ENCODE measurements at regions not wholly inside any gene's neighbourhood (a gene's known extent, or its start where the extent isn't known, plus 50 kb on each side); places are given as distances from the start of the nearest gene placed in this dataset.

- H3K4me1 ChIP-seq (ENCODE audit: control insufficient read depth in 1 of 2, extremely low read depth in 1 of 2, insufficient read depth in 2 of 2, low read length in 2 of 2): no peaks in the 10 kb centered on the region
- no peaks in the 10 kb centered on the region for H3K9me3 ChIP-seq
- Mint-ChIP-seq H3K27ac (no peak overlapping the region), H3K36me3 (no peaks in the 10 kb centered on the region), H3K4me3 (no peak overlapping the region), H3K27me3 (peaks cover 5 to 15% of the 10 kb centered on the region in 2 donors), H3K9me3 (no peaks in the 10 kb centered on the region), H3K4me1 (no peaks in the 10 kb centered on the region)
- H3K4me3 ChIP-seq (ENCODE audit: control insufficient read depth in 1 of 2, extremely low read depth in 1 of 2, low read length in 1 of 2): no peak overlapping the region
- H3K27me3 ChIP-seq (replicated peaks in 1 of 2; ENCODE audit: control insufficient read depth in 2 of 2, extremely low read depth in 1 of 2, insufficient read depth in 2 of 2, low read length in 1 of 2): peaks cover 0 to 10% of the 10 kb centered on the region in 2 experiments
- ATAC-seq (replicated peaks in 1 of 4): no peak
- no peak for DNase-seq
- ChIA-PET POLR2A (no interaction called here), CTCF (no interaction called here)
- no peaks in the 10 kb centered on the region for H3K36me3 ChIP-seq (ENCODE audit: control insufficient read depth in 2 of 2, extremely low read depth in 1 of 2, insufficient read depth in 1 of 2, low read length in 1 of 2)
- H3K27ac ChIP-seq (ENCODE audit: low read length): no peak overlapping the region
These were observed 73.1 kb downstream of the BOD1L2 start for GRCh38 chr18:57219964-57220363.

GRCh38 chr18:57220480-57220879 is 73.6 kb downstream of the BOD1L2 start:
- CTCF ChIA-PET: interaction anchor here in 1 of 2 donors (0.5 kb wide), 1 partner anchor 1246 kb away, joined by 3 read pairs; no protein-coding TSS in a partner anchor
- Mint-ChIP-seq H3K27me3 (peaks cover 5 to 15% of the 10 kb centered on the region in 2 donors), H3K4me3 (no peak overlapping the region), H3K27ac (no peak overlapping the region), H3K36me3 (no peaks in the 10 kb centered on the region), H3K4me1 (no peaks in the 10 kb centered on the region), H3K9me3 (no peaks in the 10 kb centered on the region)
- Histone ChIP-seq H3K4me3 (ENCODE audit: control insufficient read depth in 1 of 2, extremely low read depth in 1 of 2, low read length in 1 of 2) (no peak overlapping the region), H3K9me3 (no peaks in the 10 kb centered on the region), H3K4me1 (ENCODE audit: control insufficient read depth in 1 of 2, extremely low read depth in 1 of 2, insufficient read depth in 2 of 2, low read length in 2 of 2) (no peaks in the 10 kb centered on the region), H3K36me3 (ENCODE audit: control insufficient read depth in 2 of 2, extremely low read depth in 1 of 2, insufficient read depth in 1 of 2, low read length in 1 of 2) (no peaks in the 10 kb centered on the region), H3K27ac (ENCODE audit: low read length) (no peak overlapping the region), H3K27me3 (replicated peaks in 1 of 2; ENCODE audit: control insufficient read depth in 2 of 2, extremely low read depth in 1 of 2, insufficient read depth in 2 of 2, low read length in 1 of 2) (peaks cover 0 to 10% of the 10 kb centered on the region in 2 experiments)
- WGBS (ENCODE audit: insufficient coverage): 40% methylated on average over 1 of the region's 3 CpGs
- DNase-seq (no peak), ATAC-seq (replicated peaks in 1 of 4) (no peak)
- POLR2A ChIA-PET: no interaction called here

- no peaks in the 10 kb centered on the region for H3K36me3 Mint-ChIP-seq
- H3K4me3 ChIP-seq (ENCODE audit: control insufficient read depth in 1 of 2, extremely low read depth in 1 of 2, low read length in 1 of 2): no peak overlapping the region
These were observed 74.1 kb downstream of the BOD1L2 start for GRCh38 chr18:57220930-57221483.

DNA sequence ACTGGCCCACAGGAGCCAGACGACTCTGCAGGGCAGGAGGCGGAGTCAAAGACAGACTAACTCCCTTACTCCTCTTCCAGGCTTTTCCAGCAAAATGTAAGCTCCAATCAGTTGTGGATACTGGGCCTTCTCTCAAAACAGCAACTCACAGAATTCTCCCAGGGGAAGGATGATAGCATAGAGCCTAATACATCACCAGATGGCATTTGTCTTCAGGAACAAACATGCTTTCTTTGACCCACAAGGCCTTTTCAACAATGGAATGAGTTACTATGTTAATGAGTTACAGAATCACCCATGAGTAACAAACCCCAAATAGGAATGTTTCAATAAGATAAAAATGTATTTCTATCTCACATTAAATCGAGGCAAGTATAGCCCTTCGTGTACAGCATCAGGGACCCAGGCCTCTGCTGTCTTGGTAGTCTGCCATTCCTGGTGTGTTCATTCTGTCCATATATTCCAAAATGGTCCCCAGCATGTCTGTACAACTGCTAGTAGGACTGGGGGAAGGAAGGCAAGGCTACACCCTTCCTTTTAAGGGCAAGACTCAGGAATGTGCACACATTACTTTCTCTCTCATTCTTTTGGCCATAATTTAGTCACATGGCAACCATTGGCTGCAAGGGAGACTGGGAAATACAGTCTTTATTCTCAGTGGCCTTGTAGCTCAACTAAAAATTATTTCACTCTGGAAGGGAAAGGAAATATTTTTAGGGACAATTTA is 76.4 kb downstream of the BOD1L2 start:
- ChIA-PET POLR2A (interaction anchor here in 1 of 2 donors (0.7 kb wide), 1 partner anchor 8 kb away, joined by 3 read pairs; no protein-coding TSS in a partner anchor), CTCF (interaction anchor here in 1 of 2 donors (0.6 kb wide), 1 partner anchor 282 kb away, joined by 5 read pairs; no protein-coding TSS in a partner anchor)
- no peaks in the 10 kb centered on the region for H3K36me3 ChIP-seq (ENCODE audit: control insufficient read depth in 2 of 2, extremely low read depth in 1 of 2, insufficient read depth in 1 of 2, low read length in 1 of 2)
- Mint-ChIP-seq H3K9me3 (peaks cover 0 to 5% (median 0%) of the 10 kb centered on the region in 3 donors), H3K4me3 (no peak overlapping the region), H3K27ac (no peak overlapping the region), H3K4me1 (no peaks in the 10 kb centered on the region), H3K36me3 (no peaks in the 10 kb centered on the region), H3K27me3 (peaks cover 10 to 27% of the 10 kb centered on the region in 2 donors)
- H3K4me3 ChIP-seq (ENCODE audit: control insufficient read depth in 1 of 2, extremely low read depth in 1 of 2, low read length in 1 of 2): no peak overlapping the region
- peaks cover 0 to 10% of the 10 kb centered on the region in 2 experiments for H3K27me3 ChIP-seq (replicated peaks in 1 of 2; ENCODE audit: control insufficient read depth in 2 of 2, extremely low read depth in 1 of 2, insufficient read depth in 2 of 2, low read length in 1 of 2)
- H3K4me1 ChIP-seq (ENCODE audit: control insufficient read depth in 1 of 2, extremely low read depth in 1 of 2, insufficient read depth in 2 of 2, low read length in 2 of 2): no peaks in the 10 kb centered on the region
- DNase-seq (no peak), ATAC-seq (replicated peaks in 1 of 4) (no peak)
- H3K27ac ChIP-seq (ENCODE audit: low read length): no peak overlapping the region
- no peaks in the 10 kb centered on the region for H3K9me3 ChIP-seq
- WGBS (ENCODE audit: insufficient coverage): no CpG with 5 or more reads among the region's 4 CpGs

More at GRCh38 chr18:57220930-57221483, 74.1 kb downstream of the BOD1L2 start:
- Mint-ChIP-seq H3K9me3 (no peaks in the 10 kb centered on the region), H3K27me3 (peaks cover 5 to 16% of the 10 kb centered on the region in 2 donors), H3K4me1 (no peaks in the 10 kb centered on the region), H3K4me3 (no peak overlapping the region), H3K27ac (no peak overlapping the region)
- no peaks in the 10 kb centered on the region for H3K36me3 ChIP-seq (ENCODE audit: control insufficient read depth in 2 of 2, extremely low read depth in 1 of 2, insufficient read depth in 1 of 2, low read length in 1 of 2)
- CTCF ChIA-PET: interaction anchor here in 1 of 2 donors (0.5 kb wide), 1 partner anchor 1245 kb away, joined by 3 read pairs; no protein-coding TSS in a partner anchor
- no peaks in the 10 kb centered on the region for H3K9me3 ChIP-seq
- no peak for ATAC-seq (replicated peaks in 1 of 4)
- WGBS (ENCODE audit: insufficient coverage): 70% methylated on average over 7 of the region's 9 CpGs
- H3K27ac ChIP-seq (ENCODE audit: low read length): no peak overlapping the region
- peaks cover 0 to 10% of the 10 kb centered on the region in 2 experiments for H3K27me3 ChIP-seq (replicated peaks in 1 of 2; ENCODE audit: control insufficient read depth in 2 of 2, extremely low read depth in 1 of 2, insufficient read depth in 2 of 2, low read length in 1 of 2)
- H3K4me1 ChIP-seq (ENCODE audit: control insufficient read depth in 1 of 2, extremely low read depth in 1 of 2, insufficient read depth in 2 of 2, low read length in 2 of 2): no peaks in the 10 kb centered on the region
- POLR2A ChIA-PET: no interaction called here
- no peak for DNase-seq

DNA sequence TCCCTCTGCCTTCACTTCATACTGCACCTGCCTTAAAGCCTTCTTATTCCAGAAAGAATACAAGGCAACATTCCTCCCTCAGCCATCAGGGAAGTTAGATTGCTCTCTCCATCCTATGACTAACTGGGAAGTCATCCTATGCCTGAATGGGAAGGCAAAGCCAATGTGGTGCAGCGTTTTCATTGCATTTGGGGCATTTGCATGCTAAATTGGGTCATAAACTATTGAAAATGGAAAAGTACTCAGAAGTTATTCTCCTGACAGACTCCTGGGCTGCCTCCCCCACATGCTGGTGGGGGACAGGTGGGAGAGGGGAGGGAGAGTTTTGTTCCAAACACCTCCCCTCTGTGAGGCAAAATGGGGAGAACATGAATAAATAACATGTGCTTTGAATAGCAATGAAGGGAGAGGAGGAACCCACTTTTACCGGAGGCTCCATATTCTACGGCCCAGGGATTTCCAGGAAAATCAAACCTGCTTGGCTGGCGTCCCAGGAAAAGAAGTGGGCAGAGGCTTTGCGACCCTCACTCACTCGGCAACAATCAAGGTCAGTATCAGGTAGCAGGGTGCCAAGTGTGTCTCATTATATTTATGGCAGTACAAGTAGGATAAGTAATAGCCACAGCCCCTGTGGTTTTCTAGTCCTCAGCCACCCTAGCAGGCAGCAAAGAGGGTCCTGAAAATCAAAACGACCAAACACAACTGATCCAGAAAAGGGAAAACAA is 84.1 kb downstream of the BOD1L2 start:
- H3K27ac Mint-ChIP-seq: no peak overlapping the region
- Histone ChIP-seq H3K9me3 (no peaks in the 10 kb centered on the region), H3K27me3 (replicated peaks in 1 of 2; ENCODE audit: control insufficient read depth in 2 of 2, extremely low read depth in 1 of 2, insufficient read depth in 2 of 2, low read length in 1 of 2) (no peaks in the 10 kb centered on the region), H3K4me3 (ENCODE audit: control insufficient read depth in 1 of 2, extremely low read depth in 1 of 2, low read length in 1 of 2) (no peak overlapping the region), H3K27ac (ENCODE audit: low read length) (no peak overlapping the region), H3K4me1 (ENCODE audit: control insufficient read depth in 1 of 2, extremely low read depth in 1 of 2, insufficient read depth in 2 of 2, low read length in 2 of 2) (no peaks in the 10 kb centered on the region), H3K36me3 (ENCODE audit: control insufficient read depth in 2 of 2, extremely low read depth in 1 of 2, insufficient read depth in 1 of 2, low read length in 1 of 2) (no peaks in the 10 kb centered on the region)
- WGBS (ENCODE audit: insufficient coverage): 75% methylated on average over 5 of the region's 7 CpGs
- POLR2A ChIA-PET: interaction anchor here in 1 of 2 donors (0.6 kb wide), 1 partner anchor 8 kb away, joined by 3 read pairs; no protein-coding TSS in a partner anchor
- H3K36me3 Mint-ChIP-seq: no peaks in the 10 kb centered on the region
- H3K4me3 Mint-ChIP-seq: no peak overlapping the region
- no peaks in the 10 kb centered on the region for H3K4me1 Mint-ChIP-seq
- DNase-seq (no peak), ATAC-seq (replicated peaks in 1 of 4) (no peak)
- CTCF ChIA-PET: no interaction called here
- H3K27me3 Mint-ChIP-seq: peaks cover 11 to 30% of the 10 kb centered on the region in 2 donors
- H3K9me3 Mint-ChIP-seq: peaks cover 0 to 17% (median 4%) of the 10 kb centered on the region in 3 donors

DNA sequence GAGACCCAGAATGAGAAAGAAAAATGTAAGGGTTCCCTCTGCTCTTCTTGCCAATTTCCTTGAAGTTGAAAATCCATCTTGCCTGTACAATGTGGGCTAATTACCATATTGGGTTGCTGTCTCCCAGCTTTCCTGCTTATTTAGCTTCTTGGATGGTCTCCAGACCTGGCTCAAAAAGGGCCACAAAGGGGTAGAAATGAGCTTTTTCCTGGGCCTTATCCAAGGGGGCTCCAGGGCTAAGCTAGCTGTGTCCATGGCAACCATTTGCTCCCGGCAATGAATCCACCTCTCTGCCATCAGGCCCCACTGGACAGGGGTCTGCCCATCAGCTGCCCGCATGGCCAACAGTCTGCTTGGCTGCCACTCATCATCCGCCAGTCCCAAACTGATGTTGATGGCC is 85.0 kb downstream of the BOD1L2 start:
- Histone ChIP-seq H3K4me3 (ENCODE audit: control insufficient read depth in 1 of 2, extremely low read depth in 1 of 2, low read length in 1 of 2) (no peak overlapping the region), H3K27ac (ENCODE audit: low read length) (no peak overlapping the region), H3K36me3 (ENCODE audit: control insufficient read depth in 2 of 2, extremely low read depth in 1 of 2, insufficient read depth in 1 of 2, low read length in 1 of 2) (no peaks in the 10 kb centered on the region), H3K9me3 (no peaks in the 10 kb centered on the region), H3K4me1 (ENCODE audit: control insufficient read depth in 1 of 2, extremely low read depth in 1 of 2, insufficient read depth in 2 of 2, low read length in 2 of 2) (no peaks in the 10 kb centered on the region), H3K27me3 (replicated peaks in 1 of 2; ENCODE audit: control insufficient read depth in 2 of 2, extremely low read depth in 1 of 2, insufficient read depth in 2 of 2, low read length in 1 of 2) (no peaks in the 10 kb centered on the region)
- Mint-ChIP-seq H3K4me3 (no peak overlapping the region), H3K4me1 (no peaks in the 10 kb centered on the region), H3K27me3 (peaks cover 6 to 21% of the 10 kb centered on the region in 2 donors), H3K9me3 (peaks cover 0 to 13% (median 4%) of the 10 kb centered on the region in 3 donors), H3K36me3 (no peaks in the 10 kb centered on the region), H3K27ac (no peak overlapping the region)
- DNase-seq (no peak), ATAC-seq (replicated peaks in 1 of 4) (no peak)
- ChIA-PET CTCF (no interaction called here), POLR2A (interaction anchor here in 1 of 2 donors (0.6 kb wide), 1 partner anchor 9 kb away, joined by 3 read pairs; no protein-coding TSS in a partner anchor)
- no CpG with 5 or more reads among the region's 3 CpGs for WGBS (ENCODE audit: insufficient coverage)
